ENCODE measurements at regions not wholly inside any gene's neighbourhood (a gene's known extent, or its start where the extent isn't known, plus 50 kb on each side); places are given as distances from the start of the nearest gene placed in this dataset.
"Not testable (repeated sequence)": the region's sequence is repeated elsewhere in the genome, so short reads cannot be mapped to it uniquely, and the experiment has no call there.

DNA sequence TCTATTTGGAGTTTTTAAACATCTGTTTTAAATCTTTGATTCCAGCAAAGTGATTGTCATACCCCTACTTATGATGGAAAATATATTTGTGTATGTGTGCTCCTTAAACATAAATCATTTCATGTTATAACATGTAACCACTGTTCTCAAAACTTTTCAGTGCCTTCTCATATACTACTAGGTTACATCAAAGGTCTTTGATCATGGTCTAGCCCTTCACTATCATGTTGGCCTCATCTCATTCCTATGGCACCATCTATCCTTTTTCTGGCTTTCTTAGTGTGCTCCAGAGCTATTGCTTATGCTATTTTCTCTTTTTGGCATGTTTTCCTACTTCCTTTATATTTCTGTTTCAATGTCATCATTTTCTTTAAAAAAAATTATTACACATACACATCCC lies 367.9 kb upstream of the SLC39A10 start:
- no peak for DNase-seq

DNA sequence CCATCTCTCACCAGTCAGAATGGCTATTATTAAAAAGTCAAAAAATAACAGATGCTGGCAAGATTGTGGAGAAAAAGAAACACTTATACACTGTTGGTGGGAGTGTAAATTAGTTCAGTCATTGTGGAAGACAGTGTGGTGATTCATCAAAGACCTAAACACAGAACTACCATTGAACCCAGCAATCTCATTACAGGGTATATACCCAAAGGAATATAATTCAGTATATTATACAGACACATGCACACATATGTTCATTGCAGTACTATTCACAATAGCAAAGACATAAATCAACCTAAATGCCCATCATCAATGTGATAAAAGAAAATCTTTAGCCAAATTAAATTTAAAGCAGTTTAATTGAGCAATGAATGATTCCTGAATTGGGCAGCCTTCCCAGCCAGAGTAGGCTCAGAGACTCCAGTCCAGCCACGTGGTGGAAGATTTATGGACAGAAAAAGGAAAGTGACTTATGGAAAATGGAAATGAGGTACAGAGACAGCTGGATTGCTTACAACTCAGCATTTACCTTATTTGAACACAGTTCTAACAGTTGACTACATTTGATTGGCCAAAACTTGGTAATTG lies 377.1 kb upstream of the SLC39A10 start:
- no peak for DNase-seq

DNA sequence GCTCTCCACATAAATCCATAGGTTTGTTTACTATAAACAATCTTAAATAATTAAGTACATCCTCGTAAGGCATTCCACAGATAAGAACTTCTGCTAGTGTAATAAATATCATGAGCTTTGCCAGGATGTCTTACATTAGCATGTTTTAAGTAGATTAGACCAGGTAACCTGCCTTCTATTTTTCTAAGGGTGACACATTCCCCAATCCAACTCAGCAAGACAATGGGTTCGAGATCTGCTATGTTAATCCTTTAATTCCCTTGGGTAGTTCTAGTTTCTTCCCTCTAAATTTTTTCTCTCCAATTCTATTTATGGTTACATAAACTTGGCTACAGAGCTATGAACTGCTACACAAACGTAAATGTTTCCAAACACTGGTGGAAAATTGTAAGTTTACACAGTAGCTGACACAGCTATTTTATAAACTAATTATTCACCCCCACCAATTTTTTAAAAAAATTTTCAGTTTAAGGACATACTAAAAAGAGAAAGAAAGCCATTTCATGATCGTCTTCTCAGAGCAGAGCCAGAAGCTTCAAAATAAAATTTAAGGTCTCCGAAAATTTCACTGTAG lies 386.5 kb upstream of the SLC39A10 start:
- no peak for DNase-seq

DNA sequence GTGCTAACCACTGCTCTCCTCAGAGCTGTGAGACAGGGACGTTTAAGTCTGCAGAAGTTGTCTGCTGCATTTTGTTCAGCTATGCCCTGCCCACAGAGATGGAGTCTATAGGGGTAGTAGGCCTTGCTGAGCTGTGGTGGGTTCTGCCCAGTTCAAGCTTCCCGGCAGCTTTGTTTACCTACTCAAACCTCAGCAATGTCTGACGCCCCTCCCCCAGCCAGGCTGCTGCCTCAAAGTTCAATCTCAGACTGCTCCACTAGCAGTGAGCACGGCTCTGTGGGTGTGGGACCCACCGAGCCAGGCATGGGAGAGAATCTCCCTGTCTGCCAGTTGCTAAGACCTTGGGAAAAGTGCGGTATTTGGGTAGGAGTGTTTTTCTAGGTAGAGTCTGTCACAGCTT lies 387.8 kb upstream of the SLC39A10 start:
- no peak for DNase-seq

DNA sequence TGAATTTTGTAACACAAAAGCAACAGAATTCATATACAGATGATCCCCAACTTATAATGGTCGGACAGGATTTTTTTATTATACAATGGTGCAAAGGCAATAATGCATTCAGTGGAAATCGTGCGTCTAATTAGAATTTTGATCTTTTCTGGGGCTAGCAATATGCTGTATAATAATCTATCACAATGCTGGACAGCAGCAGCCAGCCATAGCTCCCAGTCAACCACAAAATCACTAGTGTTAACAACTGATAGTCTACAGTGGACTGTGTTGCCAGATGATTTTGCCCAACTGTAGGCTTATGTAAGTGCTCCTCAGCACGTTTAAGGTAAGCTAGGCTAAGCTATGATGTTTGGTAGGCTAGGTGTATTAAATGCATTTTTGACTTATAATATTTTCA lies 399.0 kb upstream of the SLC39A10 start:
- no peak for DNase-seq

DNA sequence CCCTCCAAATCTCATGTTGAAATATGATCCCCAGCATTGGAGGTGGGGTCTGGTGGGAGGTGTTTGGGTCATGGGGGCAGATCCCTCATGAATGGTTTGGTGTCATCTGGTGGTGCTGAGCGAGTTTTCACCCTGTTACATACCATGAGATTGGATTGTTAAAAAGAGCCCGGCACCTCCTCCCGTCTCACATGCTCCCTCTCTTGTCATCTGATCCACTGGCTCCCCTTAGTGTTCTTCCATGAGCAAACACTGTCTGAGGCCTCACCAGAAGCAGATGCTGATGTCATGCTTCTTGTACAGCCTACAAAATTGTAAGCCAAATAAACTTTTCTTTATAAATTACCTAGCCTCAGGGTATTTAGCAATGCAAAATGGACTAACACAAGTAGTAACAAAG lies 405.0 kb upstream of the SLC39A10 start:
- no peak for DNase-seq

DNA sequence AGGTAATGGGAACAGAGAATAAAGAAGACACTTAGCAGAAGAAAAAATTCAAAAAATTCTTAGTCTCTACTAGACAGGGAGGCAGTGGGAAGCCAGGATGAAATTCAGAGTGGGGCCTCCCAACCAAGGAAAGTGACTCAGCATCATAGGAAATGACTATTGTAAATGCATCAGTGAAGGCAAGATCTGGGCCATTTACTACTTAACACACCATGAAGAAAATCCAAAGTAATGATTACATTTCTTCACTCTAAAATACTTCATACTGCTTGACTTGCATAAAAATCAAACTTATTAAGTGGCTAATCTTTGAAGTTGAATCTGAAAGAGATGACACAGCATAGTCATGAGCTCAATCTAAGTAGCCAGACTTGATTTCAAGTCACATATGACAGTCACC lies 405.8 kb upstream of the SLC39A10 start:
- no peak for DNase-seq

DNA sequence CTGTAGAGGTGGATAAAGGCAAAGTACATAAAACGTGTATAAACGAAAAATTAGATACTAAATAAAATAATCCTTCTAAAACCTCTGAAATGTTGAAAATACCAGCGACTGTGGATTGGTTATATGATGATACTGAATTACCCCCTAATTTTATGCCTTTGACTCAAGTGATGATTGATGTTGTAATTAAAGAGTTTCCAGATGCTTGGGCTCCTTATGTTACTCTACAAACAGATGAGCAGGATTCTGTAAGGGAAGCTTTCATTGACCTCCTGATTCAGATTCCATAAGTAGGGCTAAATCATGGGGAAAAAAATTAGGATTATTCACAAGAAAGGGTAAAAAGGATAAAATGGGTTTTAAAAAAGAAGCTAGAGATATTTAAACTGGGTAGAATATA lies 418.2 kb upstream of the SLC39A10 start:
- DNase-seq, result no peak

DNA sequence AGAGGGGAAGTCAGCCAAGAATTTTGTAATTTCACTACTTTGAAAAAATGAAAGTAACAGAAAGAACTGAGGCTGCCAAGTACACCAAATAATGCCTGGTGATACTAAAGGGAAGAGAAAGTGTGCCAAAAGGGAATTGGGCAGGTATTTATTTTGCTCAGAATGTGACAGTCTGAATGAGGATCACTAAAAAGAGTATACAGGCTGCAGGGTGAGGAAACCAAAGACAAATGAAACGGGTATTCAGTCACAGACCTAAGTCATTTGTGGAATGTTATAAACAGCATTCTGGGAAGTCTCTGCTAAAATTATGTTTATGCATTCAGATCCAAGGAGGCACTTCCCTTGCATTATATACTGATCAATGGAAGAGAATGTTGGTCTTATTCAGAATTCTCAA lies 418.6 kb upstream of the SLC39A10 start:
- DNase-seq, result no peak

DNA sequence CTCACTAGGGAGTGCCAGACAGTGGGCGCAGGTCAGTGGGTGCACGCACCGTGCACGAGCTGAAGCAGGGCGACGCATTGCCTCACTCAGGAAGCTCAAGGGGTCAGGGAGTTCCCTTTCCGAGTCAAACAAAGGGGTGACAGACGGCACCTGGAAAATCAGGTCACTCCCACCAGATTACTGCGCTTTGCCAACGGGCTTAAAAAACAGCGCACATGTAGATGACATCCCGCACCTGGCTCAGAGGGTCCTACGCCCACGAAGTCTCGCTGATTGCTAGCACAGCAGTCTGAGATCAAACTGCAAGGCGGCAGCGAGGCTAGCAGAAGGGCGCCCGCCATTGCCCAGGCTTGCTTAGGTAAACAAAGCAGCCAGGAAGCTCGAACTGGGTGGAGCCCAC lies 428.5 kb upstream of the SLC39A10 start:
- not testable (repeated sequence) for DNase-seq

DNA sequence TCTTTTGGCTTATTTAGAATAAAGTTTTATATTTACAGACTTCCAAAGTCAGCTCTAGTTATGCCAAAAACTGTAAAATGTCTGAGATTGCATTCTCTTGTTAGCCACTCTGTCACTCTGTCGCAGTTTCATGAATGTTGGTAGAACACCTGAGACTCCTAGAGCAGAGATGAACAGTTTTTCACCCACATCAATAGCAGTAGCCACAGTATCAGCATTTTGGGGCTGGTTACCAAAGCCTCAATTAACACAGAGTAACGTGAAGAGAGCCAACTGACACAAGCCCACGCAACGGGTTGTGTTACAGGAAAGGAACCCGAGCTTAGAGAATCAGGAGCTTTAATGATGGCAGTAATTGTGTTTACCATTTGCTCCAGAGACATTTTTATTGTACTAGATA lies 443.0 kb upstream of the SLC39A10 start:
- DNase-seq, result no peak

DNA sequence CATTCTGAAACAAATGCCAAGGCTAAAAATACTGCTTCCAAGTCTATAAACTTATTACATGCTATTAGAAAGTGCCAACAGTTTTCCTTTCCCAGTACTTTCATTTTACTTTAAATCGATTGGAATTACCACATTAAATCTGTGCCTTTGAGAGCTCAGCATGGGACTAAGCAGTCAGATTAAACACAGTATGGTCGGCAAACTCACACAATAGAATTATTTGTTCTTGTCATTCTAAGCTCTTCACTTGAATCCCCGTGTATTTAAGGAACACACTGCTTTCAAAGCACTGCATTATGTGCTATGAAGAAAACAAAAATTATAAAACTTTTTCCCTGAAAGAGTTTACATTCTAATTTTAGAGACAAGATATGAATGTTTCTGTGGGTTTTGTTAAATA lies 444.4 kb upstream of the SLC39A10 start:
- DNase-seq, result no peak

DNA sequence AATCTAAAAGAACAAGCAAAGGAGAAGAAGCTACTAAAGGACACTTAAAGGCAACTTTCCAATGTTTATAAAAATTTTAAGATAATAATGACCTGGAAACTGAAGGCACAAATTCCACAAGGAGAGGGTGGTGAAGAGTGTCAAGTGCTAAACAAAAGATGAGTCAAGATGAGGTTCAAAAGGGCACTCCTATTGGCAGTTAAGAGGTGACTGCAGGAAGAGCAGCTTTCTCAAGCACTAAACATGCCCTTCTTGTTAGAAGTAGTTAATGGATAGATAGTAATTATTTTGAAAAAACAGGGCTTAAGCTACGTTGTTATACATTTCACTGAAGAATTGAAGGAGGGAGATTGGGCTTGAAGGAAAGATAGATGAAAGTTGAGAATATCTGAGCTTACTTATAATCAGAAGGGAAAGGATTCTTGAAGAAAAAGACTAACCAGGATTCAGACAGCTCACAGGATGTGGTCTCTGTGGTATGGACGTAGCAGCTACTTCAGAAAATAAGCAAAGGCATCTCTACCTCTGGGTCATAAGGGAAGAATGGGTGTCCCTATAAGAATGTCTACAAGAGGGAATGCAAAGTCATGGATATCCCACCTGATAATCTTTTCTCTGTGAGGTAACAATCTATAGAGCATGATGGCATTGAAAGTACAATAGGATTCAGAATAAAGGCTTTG lies 454.7 kb upstream of the SLC39A10 start:
- DNase-seq, result no peak

DNA sequence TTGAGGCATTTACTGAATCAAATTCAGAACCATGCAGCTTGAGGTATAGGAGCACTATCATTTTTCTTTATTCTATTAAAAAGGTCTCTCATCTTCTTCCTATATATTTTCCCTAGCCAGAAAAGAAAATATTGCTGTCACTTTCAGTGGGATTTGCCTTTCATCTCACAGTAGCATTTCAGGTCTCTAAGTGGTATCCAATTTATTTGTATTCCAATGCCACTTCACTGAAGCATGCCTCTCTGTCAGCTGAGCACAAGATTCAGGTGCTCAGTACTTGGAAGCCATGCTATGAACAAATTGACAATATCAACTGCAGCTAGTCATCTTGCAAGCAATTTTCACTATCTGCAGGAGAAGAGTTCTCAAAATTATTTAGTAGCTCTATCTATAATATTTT lies 457.2 kb upstream of the SLC39A10 start:
- DNase-seq, result no peak

DNA sequence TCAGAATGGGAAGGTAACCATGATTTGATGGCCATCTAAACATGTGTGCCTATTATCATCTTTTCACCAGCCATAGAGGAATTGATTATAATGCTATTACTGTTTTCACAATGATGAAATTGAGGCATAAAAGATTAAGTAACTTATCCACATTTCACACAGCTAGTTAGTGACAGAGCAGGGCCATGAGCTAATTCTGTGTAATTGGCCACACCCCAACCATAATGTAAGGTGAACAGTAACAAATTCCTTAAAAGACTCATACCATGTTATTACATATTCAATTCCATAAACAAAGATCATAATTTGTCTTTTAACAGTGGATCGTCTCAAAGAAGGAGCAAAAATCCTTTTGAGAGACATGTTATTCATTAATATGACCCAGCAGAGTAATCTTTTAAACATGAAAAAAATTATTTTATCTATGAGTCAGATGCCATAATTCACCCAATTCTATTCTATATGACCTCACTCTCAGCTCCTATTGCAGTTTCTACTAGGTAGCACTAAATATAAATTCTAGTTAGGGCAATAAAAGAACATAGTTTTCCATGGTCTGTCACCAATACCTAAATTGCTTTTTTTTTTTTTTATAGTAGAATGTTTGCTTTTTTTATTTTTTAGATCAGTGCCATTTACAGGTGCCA lies 475.8 kb upstream of the SLC39A10 start:
- DNase-seq, result no peak

DNA sequence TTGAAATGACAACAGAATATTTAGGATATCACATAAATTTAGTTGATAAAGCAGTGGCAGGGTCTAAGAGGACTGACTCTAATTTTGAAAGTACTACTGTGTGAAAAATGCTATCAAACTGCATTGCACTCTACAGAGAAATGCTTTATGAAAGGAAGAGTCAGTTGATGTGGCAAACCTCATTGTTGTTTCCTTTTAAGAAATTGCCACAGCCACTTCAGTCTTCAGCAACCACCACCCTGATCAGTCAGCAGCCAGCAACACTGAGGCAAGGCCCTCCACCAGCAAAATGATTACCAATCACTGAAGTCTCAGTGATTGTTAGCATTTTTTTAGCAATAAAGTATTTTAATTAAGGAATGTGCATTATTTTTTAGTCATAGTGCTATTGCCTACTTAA lies 488.7 kb upstream of the SLC39A10 start:
- DNase-seq, result no peak

DNA sequence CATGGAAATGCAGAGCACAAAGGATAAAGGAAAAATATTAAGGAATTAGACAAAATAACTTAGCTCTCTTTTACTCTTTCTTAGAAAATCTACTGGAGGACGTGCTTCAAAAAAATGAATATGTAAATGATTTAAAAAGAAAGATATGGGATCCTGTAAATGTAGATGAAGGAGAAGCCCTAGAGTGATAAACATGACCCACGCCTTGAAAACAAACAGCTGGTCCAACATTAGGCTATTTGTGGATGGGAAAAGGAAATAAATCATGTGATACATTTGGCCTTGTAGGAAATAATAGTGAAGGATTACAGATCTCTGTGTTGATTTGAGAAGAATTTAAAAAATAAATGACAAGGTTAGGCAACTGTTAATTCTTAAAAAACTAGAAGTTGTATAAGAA lies 492.1 kb upstream of the SLC39A10 start:
- no peak for DNase-seq

DNA sequence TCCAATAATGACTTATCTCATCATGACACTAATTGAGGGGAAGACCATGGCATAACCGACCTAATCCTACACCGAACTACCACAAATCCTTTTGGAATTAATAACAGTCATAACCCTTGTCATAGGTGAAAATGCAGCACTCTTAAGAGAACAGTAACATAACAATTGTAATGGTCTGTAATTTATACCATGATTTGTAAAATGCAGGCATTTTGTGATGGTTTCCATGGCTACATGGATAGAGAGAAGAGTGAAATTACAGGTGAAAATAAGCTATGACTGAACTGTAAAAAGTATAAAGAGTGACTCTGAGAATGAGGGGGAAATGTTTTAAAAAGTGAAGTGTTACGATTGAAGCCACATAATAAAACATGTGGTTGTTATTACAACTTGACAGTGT lies 494.1 kb upstream of the SLC39A10 start:
- DNase-seq, result no peak

DNA sequence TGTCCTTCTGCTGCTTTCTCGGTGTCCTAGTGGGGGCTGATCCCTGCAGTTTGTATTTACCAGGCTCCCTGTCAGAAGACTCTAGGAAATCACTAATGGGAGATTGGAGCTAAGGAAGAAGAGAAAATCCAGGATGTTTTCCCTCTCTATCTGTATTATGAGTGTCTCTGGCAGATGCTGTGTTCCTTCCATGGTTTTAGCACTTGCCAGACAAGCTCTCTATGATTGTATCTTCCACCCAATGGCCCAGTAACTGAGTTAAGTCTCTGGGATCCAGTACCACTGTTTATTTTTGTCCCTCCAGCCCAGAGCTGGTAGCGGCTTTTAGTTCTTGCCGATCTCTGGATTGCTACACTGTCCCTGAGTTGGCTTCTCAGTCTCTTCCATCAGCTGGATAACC lies 494.8 kb upstream of the SLC39A10 start:
- no peak for DNase-seq

DNA sequence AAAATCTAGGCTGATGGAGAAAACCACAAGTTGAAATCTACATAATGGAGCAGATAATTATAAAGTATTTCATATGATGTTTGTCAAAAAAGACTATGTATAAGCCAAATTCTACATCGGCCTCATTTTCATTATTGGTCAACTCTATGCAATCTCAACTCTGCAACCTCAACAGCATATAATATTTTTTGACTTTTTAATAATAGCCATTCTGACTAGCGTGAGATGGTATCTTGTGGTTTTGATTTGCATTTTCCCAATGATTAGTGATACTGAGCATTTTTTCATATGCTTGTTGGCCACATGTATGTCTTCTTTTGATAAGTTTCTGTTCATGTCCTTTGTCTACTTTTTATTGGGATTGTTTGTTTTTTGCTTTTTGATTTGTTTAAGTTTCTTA lies 496.1 kb upstream of the SLC39A10 start:
- DNase-seq, result no peak

DNA sequence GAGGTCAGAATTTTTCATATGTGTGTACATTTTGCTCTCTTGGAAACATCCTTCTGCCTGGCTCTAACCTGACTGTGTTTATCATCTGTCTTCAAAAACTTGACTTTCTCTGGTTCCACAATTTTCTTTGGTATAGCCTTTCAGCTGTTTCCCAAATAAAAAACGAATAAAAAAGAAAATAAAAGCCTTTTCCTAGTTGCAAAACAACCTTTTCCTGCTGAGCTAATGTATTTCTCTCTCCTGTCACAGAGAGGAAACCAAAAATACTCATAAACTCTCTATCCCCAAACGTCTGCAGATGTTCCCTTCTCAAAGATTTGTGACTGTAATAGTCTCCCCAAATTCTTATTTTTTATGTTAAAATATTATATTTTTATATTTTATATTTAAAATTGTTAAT lies 505.3 kb upstream of the SLC39A10 start:
- DNase-seq, result no peak

DNA sequence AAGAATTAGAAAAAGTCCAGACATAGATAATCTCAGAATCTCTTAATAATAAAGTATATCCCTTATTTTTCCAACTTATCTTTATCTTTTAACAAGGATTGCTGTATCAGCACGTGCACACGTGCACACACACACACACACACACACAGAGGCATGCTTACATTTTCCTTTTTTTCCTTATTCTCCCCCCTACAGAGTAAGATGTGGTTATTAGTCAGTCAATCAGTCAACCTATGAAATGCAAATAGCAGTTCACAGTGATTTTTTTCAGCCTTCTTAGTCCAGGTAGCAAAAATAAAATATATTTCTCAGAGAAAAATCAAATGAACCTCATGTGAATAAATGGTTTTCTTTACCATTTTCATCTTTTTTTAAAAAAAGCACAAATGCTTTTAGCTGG lies 506.2 kb upstream of the SLC39A10 start:
- DNase-seq, result no peak

DNA sequence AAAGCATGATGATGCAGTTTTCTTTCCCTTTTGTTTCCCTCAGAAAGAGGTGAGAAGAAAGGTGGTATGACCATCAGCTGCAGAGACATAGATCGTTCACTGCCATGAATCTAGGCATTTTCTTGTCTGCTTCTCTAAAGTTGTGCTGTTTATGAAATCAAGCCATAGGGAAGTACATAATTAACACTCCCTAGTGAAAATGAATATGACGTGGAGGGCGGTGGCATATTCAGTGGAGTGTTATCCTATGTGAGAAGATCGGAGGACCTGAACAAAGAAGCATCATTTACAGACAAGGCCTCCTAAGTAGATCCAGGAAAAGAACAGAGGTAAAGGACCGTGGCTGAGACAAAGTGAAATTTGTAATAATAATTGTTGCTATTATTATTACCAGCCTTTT lies 509.0 kb upstream of the SLC39A10 start:
- no peak for DNase-seq

DNA sequence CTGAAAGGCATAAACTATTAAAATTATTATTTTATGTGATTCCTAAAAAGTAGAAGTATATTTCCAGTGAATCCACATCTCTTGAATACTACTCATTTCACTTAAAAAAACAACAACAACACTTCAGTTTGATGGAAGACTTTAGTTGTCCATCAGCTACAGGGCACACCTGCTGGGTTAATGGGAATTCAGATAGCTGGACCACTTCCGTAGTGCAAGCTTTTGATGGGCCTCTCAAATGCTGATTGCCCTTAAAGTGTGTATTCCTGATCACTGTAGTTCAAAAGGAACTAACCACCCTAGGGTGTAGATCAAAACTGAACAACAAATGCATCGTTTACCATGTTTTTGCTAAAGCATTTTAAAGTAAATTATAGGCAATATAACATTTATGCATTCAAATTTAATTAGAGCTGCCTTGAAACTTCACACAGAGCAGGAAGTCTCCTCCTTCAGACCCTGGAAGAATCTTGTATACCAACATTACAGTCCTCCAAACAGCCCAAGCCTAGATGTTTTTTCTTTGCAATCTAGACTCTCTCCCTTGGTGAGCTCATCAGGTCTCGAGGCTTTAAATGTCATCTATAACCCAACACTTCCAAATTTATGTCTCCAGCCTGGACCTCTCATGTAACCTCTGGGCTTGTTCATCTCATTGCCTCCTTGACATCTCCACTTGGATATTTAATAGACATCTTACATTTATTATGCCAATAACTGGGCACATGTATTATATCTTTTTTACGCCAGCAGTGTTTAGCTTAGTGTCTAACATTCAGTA lies 510.1 kb upstream of the SLC39A10 start:
- no peak for DNase-seq

Data from NCI-H510A treated with DMSO at 0.1 percent for 48 hours (cell line).